CD14-positive monocyte (primary cell): ENCODE measurements at regions not wholly inside any gene's neighbourhood (a gene's known extent, or its start where the extent isn't known, plus 50 kb on each side); places are given as distances from the start of the nearest gene placed in this dataset.

Experiments
- DNase-seq, 3 donors: peaks; one replicate each; pipeline ENCODE4 v3.0.0-alpha.2; 2011 to 2022
- H2AFZ ChIP-seq: 2 replicates; pipeline ENCODE4 v1.6.0; 2012; ENCODE audit warnings: mild to moderate bottlenecking, low read depth, low read length, inconsistent platforms; ENCODE audit not compliant: insufficient read depth, poor library complexity, severe bottlenecking
- H3K27ac ChIP-seq, 2 donors: 1 replicate in 1 of 2; 2 replicates in 1 of 2; pipeline ENCODE4 v1.5.1; 2012 to 2013; ENCODE audit warnings: low read length in 2 of 2, control low read depth in 1 of 2, inconsistent platforms in 1 of 2, low read depth in 1 of 2, mild to moderate bottlenecking in 1 of 2
- H3K27me3 ChIP-seq, 2 donors: one replicate each; pipeline versions ENCODE4 v1.6.0 to v1.6.1; 2011 to 2013; ENCODE audit warnings: low read length in 2 of 2; ENCODE audit not compliant: control insufficient read depth in 2 of 2, insufficient read depth in 2 of 2
- H3K36me3 ChIP-seq, 2 donors: replicated peaks in 1 of 2; 1 replicate in 1 of 2; 2 replicates in 1 of 2; pipeline versions ENCODE4 v1.5.1 to v1.6.1; 2012 to 2013; ENCODE audit warnings: low read length in 2 of 2, control low read depth in 1 of 2, inconsistent platforms in 1 of 2, mild to moderate bottlenecking in 1 of 2; ENCODE audit not compliant: insufficient read depth in 2 of 2, control insufficient read depth in 1 of 2
- H3K4me1 ChIP-seq, 2 donors: 1 replicate in 1 of 2; 2 replicates in 1 of 2; pipeline versions ENCODE4 v1.5.1 to v1.6.1; 2012 to 2013; ENCODE audit warnings: low read length in 2 of 2, control low read depth in 1 of 2, inconsistent platforms in 1 of 2, mild to moderate bottlenecking in 1 of 2, moderate library complexity in 1 of 2; ENCODE audit not compliant: insufficient read depth in 2 of 2, control insufficient read depth in 1 of 2
- H3K4me2 ChIP-seq: replicated peaks from 2 replicates; pipeline ENCODE3; 2012; ENCODE audit warnings: low read length, moderate library complexity, mild to moderate bottlenecking; ENCODE audit not compliant: poor library complexity, severe bottlenecking; ENCODE audit errors: extremely low read depth
- H3K4me3 ChIP-seq, 3 experiments: fragments of 200-600 bp in 1 of 3; sonication (generic) in 1 of 3; replicated peaks in 1 of 3; 1 replicate in 2 of 3; 2 replicates in 1 of 3; pipeline ENCODE4 v1.5.1; 2011 to 2013; ENCODE audit warnings: low read length in 3 of 3, mild to moderate bottlenecking in 3 of 3, control low read depth in 2 of 3, low read depth in 2 of 3, inconsistent platforms in 1 of 3, moderate library complexity in 1 of 3
- H3K79me2 ChIP-seq: 2 replicates; pipeline ENCODE4 v1.6.0; 2012; ENCODE audit warnings: mild to moderate bottlenecking, control low read depth, inconsistent platforms, low read length, moderate library complexity; ENCODE audit not compliant: insufficient read depth
- H3K9ac ChIP-seq: 2 replicates; pipeline ENCODE4 v1.6.0; 2017; ENCODE audit warnings: low read length, mild to moderate bottlenecking; ENCODE audit not compliant: insufficient read depth, poor library complexity, severe bottlenecking
- H3K9me3 ChIP-seq, 2 donors: replicated peaks in 1 of 2; 1 replicate in 1 of 2; 2 replicates in 1 of 2; pipeline versions ENCODE4 v1.5.1 to v1.6.1; 2012 to 2013; ENCODE audit warnings: low read length in 2 of 2, control low read depth in 1 of 2; ENCODE audit not compliant: control insufficient read depth in 1 of 2, insufficient read depth in 1 of 2
- H4K20me1 ChIP-seq: 2 replicates; pipeline ENCODE4 v1.6.0; 2012; ENCODE audit warnings: mild to moderate bottlenecking, low read length, control low read depth, moderate library complexity; ENCODE audit not compliant: insufficient read depth
- H3K27ac Mint-ChIP-seq, 7 donors: one replicate each; pipeline ENCODE4 v1.8.0; 2020; ENCODE audit warnings: mild to moderate bottlenecking in 7 of 7, mixed read lengths in 7 of 7, moderate library complexity in 6 of 7, inconsistent platforms in 2 of 7
- H3K27me3 Mint-ChIP-seq, 3 donors: one replicate each; pipeline ENCODE4 v1.8.0; 2021 to 2022; ENCODE audit warnings: low read depth in 3 of 3, mild to moderate bottlenecking in 3 of 3, mixed read lengths in 3 of 3, moderate library complexity in 3 of 3, inconsistent platforms in 1 of 3
- H3K36me3 Mint-ChIP-seq, 2 donors: one replicate each; pipeline ENCODE4 v1.8.0; 2020; ENCODE audit warnings: mixed read lengths in 2 of 2, inconsistent platforms in 1 of 2, mild to moderate bottlenecking in 1 of 2
- H3K4me1 Mint-ChIP-seq: one replicate; pipeline ENCODE4 v1.8.0; 2020; ENCODE audit warnings: mild to moderate bottlenecking, mixed read lengths
- H3K4me3 Mint-ChIP-seq, 2 donors: one replicate each; pipeline ENCODE4 v1.8.0; 2020; ENCODE audit warnings: mild to moderate bottlenecking in 2 of 2, mixed read lengths in 2 of 2, moderate library complexity in 1 of 2
- H3K9me3 Mint-ChIP-seq, 7 donors: one replicate each; pipeline ENCODE4 v1.8.0; 2020 to 2022; ENCODE audit warnings: mixed read lengths in 7 of 7, mild to moderate bottlenecking in 6 of 7, moderate library complexity in 6 of 7, inconsistent platforms in 2 of 7
- WGBS: methylation state at CpG from one replicate; pipeline ENCODE4 v1.1.5; 2013; ENCODE audit warnings: missing lambda C conversion rate; ENCODE audit not compliant: insufficient coverage; 5-methylcytosine and 5-hydroxymethylcytosine counted together
- intact Hi-C, 2 donors: fragments of 100-400 bp; cut with micrococcal nuclease; formaldehyde crosslinking; loops; one replicate each; pipeline versions ENCODE4 v1.15.0 to v1.15.1; 2023
- TF ChIP-seq, protein P1 (sequence below): fragments of 200-600 bp; IDR thresholded peaks from one replicate; pipeline ENCODE4 v1.8.0; 2022; ENCODE audit warnings: antibody characterized with exemption, mild to moderate bottlenecking

DNA sequence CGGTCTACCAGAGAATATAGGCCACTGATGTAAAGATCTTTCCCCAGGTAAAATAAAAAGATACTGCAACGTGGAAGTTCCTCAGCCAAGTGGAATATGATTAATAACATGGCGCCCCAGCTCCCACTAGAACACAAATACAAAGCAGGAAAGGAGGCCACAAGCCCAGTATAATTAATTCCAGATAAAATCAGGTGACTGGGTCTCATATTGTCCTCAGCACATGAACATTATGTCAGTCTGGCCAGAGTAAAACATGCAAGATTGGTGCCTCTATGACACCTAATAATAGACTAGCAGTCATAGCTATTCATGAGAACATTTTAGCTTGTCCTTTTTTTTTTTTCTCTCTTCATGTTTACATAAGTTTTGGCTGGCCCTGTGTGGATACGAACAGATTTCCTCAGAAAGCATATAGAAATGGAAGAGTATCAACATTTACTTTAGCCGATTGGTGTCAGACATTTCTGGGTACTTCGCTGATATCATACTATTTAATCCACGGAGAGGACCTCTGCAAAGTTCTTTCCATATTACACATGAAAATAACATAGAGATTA lies 523.8 kb upstream of the SETBP1 start:
- no peaks in the 10 kb centered on the region for H3K36me3 ChIP-seq
- H3K27me3 Mint-ChIP-seq, result peaks cover 0 to 2% (median 0%) of the 10 kb centered on the region in 3 donors
- 80% methylated on average over 1 of the region's 7 CpGs for WGBS

DNA sequence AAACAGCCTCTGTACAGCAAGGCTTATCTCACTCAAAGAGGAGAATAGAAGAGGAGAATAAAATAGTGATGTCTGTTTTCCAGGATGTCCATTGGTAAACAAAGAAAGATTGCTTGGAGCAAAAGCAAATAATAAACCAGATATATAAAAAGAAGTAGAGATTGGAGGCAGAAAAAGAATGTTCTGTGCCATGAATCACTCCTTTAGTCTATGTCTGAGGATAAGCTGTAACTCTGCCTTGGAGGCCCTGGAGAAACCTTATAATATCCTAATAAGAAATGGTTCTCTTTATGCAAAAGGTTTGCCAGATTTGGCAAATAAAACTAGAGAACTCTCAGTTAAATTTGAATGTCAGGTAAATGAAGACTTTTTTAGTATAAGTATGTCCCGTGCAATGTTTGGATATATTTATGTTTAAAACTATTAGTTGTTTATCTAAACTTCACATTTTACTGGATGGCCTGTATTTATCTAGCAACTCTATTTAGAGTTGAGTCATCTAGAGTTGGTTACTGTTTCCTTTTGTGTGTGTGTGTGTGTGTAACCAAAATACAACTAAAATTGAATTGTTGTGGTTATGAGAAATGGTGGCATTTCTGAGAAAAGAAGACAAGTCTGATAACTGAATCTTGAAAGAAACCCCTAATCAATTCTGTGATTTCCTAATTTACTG lies 510.3 kb upstream of the SETBP1 start:
- H3K4me3 Mint-ChIP-seq, result no peak overlapping the region
- no peak overlapping the region for H3K27ac Mint-ChIP-seq
- DNase-seq, result no peak
- intact Hi-C loops, result no loop called here
- H3K27me3 ChIP-seq, result no peaks in the 10 kb centered on the region
- peaks cover 0 to 2% (median 0%) of the 10 kb centered on the region in 3 donors for H3K27me3 Mint-ChIP-seq
- H3K4me1 Mint-ChIP-seq, result no peaks in the 10 kb centered on the region
- no peaks in the 10 kb centered on the region for H4K20me1 ChIP-seq
- H3K36me3 Mint-ChIP-seq, result no peaks in the 10 kb centered on the region
- no peak overlapping the region for H3K27ac ChIP-seq
- H3K9me3 Mint-ChIP-seq, result peaks cover 0 to 3% (median 0%) of the 10 kb centered on the region in 7 donors
- H3K9me3 ChIP-seq, result no peaks in the 10 kb centered on the region
- no CpG with 5 or more reads among the region's 1 CpG for WGBS
- H3K4me2 ChIP-seq, result no peak overlapping the region
- H3K79me2 ChIP-seq, result no peaks in the 10 kb centered on the region
- H3K9ac ChIP-seq, result no peak overlapping the region
- TF ChIP-seq, protein P1, sequence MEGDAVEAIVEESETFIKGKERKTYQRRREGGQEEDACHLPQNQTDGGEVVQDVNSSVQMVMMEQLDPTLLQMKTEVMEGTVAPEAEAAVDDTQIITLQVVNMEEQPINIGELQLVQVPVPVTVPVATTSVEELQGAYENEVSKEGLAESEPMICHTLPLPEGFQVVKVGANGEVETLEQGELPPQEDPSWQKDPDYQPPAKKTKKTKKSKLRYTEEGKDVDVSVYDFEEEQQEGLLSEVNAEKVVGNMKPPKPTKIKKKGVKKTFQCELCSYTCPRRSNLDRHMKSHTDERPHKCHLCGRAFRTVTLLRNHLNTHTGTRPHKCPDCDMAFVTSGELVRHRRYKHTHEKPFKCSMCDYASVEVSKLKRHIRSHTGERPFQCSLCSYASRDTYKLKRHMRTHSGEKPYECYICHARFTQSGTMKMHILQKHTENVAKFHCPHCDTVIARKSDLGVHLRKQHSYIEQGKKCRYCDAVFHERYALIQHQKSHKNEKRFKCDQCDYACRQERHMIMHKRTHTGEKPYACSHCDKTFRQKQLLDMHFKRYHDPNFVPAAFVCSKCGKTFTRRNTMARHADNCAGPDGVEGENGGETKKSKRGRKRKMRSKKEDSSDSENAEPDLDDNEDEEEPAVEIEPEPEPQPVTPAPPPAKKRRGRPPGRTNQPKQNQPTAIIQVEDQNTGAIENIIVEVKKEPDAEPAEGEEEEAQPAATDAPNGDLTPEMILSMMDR, result no peak
- H3K4me1 ChIP-seq, result no peaks in the 10 kb centered on the region
- no peaks in the 10 kb centered on the region for H3K36me3 ChIP-seq
- H2AFZ ChIP-seq, result no peak overlapping the region
- no peak overlapping the region for H3K4me3 ChIP-seq

More for the DNA sequence above, 523.8 kb upstream of the SETBP1 start:
- no peak overlapping the region for H3K27ac Mint-ChIP-seq
- no peak overlapping the region for H3K4me3 Mint-ChIP-seq
- H2AFZ ChIP-seq, result no peak overlapping the region
- no peak overlapping the region for H3K4me2 ChIP-seq
- H3K9me3 Mint-ChIP-seq, result peaks cover 0 to 6% (median 4%) of the 10 kb centered on the region in 7 donors
- no peaks in the 10 kb centered on the region for H3K36me3 Mint-ChIP-seq
- H3K4me1 ChIP-seq, result no peaks in the 10 kb centered on the region
- no peak for DNase-seq
- no peaks in the 10 kb centered on the region for H4K20me1 ChIP-seq
- intact Hi-C loops, result no loop called here
- no peaks in the 10 kb centered on the region for H3K27me3 ChIP-seq
- H3K4me3 ChIP-seq, result no peak overlapping the region
- H3K27ac ChIP-seq, result no peak overlapping the region
- no peaks in the 10 kb centered on the region for H3K9me3 ChIP-seq
- no peaks in the 10 kb centered on the region for H3K4me1 Mint-ChIP-seq
- H3K79me2 ChIP-seq, result no peaks in the 10 kb centered on the region
- no peak overlapping the region for H3K9ac ChIP-seq
- TF ChIP-seq, protein P1, result no peak
